Uterus (tissue), 3 donors: ENCODE measurements at regions not wholly inside any gene's neighbourhood (a gene's known extent, or its start where the extent isn't known, plus 50 kb on each side); places are given as distances from the start of the nearest gene placed in this dataset.

Experiments used
- DNase-seq, 2 donors: peaks; one replicate each; pipeline ENCODE4 v3.0.0-alpha.2; 2019 to 2020
- H3K27ac ChIP-seq, 2 donors: fragments of 200-600 bp; sonication (generic); 1 replicate in 1 of 2; 2 replicates in 1 of 2; pipeline ENCODE4 v1.5.1; 2016 to 2018
- H3K27me3 ChIP-seq, 2 donors: fragments of 200-600 bp; sonication (generic); one replicate each; pipeline ENCODE4 v1.5.1; 2018 to 2019; ENCODE audit warnings: control low read depth in 1 of 2
- H3K36me3 ChIP-seq, 2 donors: fragments of 200-600 bp; sonication (generic); one replicate each; pipeline ENCODE4 v1.5.1; 2019; ENCODE audit warnings: control low read depth in 1 of 2
- H3K4me1 ChIP-seq, 2 donors: fragments of 200-600 bp; sonication (generic); one replicate each; pipeline ENCODE4 v1.5.1; 2018 to 2019; ENCODE audit warnings: control low read depth in 1 of 2
- H3K4me3 ChIP-seq, 2 donors: fragments of 200-600 bp; sonication (generic); 1 replicate in 1 of 2; 2 replicates in 1 of 2; pipeline ENCODE4 v1.5.1; 2018 to 2019; ENCODE audit warnings: mild to moderate bottlenecking in 1 of 2
- H3K9me3 ChIP-seq, 2 donors: fragments of 200-600 bp; sonication (generic); one replicate each; pipeline ENCODE4 v1.5.1; 2019; ENCODE audit warnings: control low read depth in 1 of 2
- POLR2A ChIP-seq, 2 donors: fragments of 450-650 bp; IDR thresholded peaks; one replicate each; pipeline ENCODE4 v1.6.1; 2016; ENCODE audit warnings: antibody characterized with exemption in 2 of 2, mild to moderate bottlenecking in 1 of 2, moderate library complexity in 1 of 2
- intact Hi-C: fragments of 100-400 bp; cut with DNase I; formaldehyde crosslinking; loops from one replicate; pipeline ENCODE4 v1.15.1; 2023; ENCODE audit warnings: low total_unique reads
- TF ChIP-seq, protein P1 (sequence below), 4 experiments: fragments of 200-600 bp in 2 of 4; fragments of 450-650 bp in 2 of 4; sonication (generic) in 2 of 4; IDR thresholded peaks; one replicate each; pipeline ENCODE4 v1.5.1; 2016 to 2019; ENCODE audit warnings: antibody characterized with exemption in 4 of 4, mild to moderate bottlenecking in 2 of 4, moderate library complexity in 1 of 4
- donor health status: DM: yes; HTN: yes; CAD: no.

DNA sequence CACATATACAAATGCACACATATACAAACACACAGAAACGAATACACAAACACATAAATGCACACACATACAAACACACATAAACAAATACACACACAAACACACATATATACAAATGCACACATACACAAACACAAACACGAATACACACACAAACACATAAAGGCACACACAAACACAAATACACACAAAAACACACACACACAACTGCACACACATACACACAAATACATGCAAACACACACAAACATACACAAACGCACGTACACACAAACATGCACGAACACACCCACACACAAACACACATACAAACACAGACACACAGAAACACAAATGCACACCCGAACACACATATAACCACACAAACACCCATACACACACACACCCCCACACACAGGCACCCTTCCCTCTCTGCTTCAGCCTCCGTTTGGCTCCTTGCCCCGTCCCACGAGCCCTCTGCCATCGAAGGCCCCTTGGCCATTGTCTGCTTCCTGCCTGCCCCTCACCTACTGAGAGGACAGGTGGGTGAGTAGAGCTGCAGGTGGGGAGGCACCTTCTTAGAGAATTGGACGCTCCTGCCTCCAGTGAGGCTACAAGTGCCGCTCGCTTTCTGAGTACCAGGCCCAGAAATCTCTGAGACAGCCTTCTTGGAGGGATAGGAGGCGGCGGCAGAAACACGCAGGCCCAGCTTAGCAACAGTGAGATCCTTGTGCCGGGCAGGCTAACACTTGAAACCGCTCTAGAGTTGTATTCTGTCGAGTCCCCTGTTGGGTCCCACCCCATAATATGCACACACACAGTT, 331.2 kb downstream of the FOXL1 start:
- DNase-seq, result no peak
- Histone ChIP-seq H3K9me3 (no peaks in the 10 kb centered on the region), H3K27me3 (no peaks in the 10 kb centered on the region), H3K4me1 (peaks cover 0 to 5% of the 10 kb centered on the region in 2 donors), H3K27ac (no peak overlapping the region), H3K4me3 (no peak overlapping the region), H3K36me3 (no peaks in the 10 kb centered on the region)
- intact Hi-C loops, result no loop called here
- TF ChIP-seq, protein P1, sequence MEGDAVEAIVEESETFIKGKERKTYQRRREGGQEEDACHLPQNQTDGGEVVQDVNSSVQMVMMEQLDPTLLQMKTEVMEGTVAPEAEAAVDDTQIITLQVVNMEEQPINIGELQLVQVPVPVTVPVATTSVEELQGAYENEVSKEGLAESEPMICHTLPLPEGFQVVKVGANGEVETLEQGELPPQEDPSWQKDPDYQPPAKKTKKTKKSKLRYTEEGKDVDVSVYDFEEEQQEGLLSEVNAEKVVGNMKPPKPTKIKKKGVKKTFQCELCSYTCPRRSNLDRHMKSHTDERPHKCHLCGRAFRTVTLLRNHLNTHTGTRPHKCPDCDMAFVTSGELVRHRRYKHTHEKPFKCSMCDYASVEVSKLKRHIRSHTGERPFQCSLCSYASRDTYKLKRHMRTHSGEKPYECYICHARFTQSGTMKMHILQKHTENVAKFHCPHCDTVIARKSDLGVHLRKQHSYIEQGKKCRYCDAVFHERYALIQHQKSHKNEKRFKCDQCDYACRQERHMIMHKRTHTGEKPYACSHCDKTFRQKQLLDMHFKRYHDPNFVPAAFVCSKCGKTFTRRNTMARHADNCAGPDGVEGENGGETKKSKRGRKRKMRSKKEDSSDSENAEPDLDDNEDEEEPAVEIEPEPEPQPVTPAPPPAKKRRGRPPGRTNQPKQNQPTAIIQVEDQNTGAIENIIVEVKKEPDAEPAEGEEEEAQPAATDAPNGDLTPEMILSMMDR (IDR thresholded peaks at IDR 0.05), result no peak
- no peak for TF ChIP-seq POLR2A (IDR thresholded peaks at IDR 0.05)

GRCh38 chr16:86910161-86910769, 331.9 kb downstream of the FOXL1 start:
- intact Hi-C loops, result no loop called here
- Histone ChIP-seq H3K4me1 (peaks cover 0 to 5% of the 10 kb centered on the region in 2 donors), H3K9me3 (no peaks in the 10 kb centered on the region), H3K27me3 (no peaks in the 10 kb centered on the region), H3K36me3 (no peaks in the 10 kb centered on the region), H3K27ac (no peak overlapping the region), H3K4me3 (no peak overlapping the region)
- DNase-seq, result no peak
- TF ChIP-seq, protein P1 (IDR thresholded peaks at IDR 0.05), result no peak
- TF ChIP-seq POLR2A (IDR thresholded peaks at IDR 0.05), result no peak

DNA sequence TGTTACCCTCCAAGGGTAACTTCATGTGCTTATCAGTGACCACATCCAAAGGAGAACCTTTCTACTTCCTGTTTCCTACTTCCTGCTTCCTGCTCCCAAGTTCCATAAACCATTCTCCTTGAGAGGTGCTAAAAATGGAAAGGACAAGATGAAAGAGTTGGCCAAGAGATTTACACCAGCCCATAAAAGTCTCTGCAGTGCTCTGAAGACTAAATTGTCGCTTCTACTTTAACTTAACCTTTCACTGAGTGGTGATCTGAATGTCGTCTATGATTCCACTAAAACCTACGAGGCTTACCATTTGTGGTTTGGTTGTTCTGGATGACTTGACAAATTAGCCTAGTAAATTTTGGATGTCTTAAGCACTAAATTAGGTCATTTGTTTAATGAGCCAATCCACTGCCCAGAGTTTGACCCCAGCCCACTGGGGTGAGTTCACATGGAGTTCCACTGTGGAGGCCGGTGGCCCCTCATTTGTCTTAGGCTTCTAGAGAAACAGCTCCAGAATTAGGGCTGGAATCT, 333.1 kb downstream of the FOXL1 start:
- no peaks in the 10 kb centered on the region for H3K9me3 ChIP-seq
- H3K36me3 ChIP-seq, result no peaks in the 10 kb centered on the region
- DNase-seq, result no peak
- no peaks in the 10 kb centered on the region for H3K27me3 ChIP-seq
- H3K4me1 ChIP-seq, result peaks cover 0 to 5% of the 10 kb centered on the region in 2 donors
- H3K27ac ChIP-seq, result no peak overlapping the region
- intact Hi-C loops, result no loop called here
- no peak for TF ChIP-seq POLR2A (IDR thresholded peaks at IDR 0.05)
- TF ChIP-seq, protein P1 (IDR thresholded peaks at IDR 0.05), result no peak
- H3K4me3 ChIP-seq, result no peak overlapping the region

DNA sequence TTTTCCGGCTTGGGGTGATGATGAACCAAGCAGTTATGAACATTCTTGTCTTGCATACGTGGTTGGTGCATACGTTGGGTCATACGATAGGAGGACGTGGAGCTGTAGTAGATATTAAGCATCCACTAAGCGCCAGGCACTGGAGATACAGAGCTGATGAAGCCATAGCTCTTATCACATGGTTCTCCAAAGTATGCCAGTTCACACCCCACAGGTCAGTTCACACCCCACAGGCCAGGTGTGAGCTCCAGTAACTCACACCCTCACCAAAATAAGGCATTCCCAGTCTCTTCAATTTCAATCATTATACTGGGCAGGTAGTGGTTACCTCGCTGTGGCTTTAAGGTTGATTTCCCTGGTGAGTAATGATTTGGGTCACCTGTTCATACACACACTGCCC, 335.5 kb downstream of the FOXL1 start:
- Histone ChIP-seq H3K27me3 (no peaks in the 10 kb centered on the region), H3K4me3 (no peak overlapping the region), H3K36me3 (no peaks in the 10 kb centered on the region), H3K4me1 (peaks cover 0 to 5% of the 10 kb centered on the region in 2 donors), H3K27ac (no peak overlapping the region), H3K9me3 (no peaks in the 10 kb centered on the region)
- no peak for TF ChIP-seq POLR2A (IDR thresholded peaks at IDR 0.05)
- TF ChIP-seq, protein P1 (IDR thresholded peaks at IDR 0.05), result no peak
- no peak for DNase-seq
- intact Hi-C loops, result no loop called here
